ENCODE measurements at regions not wholly inside any gene's neighbourhood (a gene's known extent, or its start where the extent isn't known, plus 50 kb on each side); places are given as distances from the start of the nearest gene placed in this dataset.

GRCh38 chr20:7330850-7331249 is 563.4 kb downstream of the BMP2 start:
- TF ChIP-seq CTCF (IDR thresholded peaks at IDR 0.05) = no peak
- Mint-ChIP-seq H3K27ac (no peak overlapping the region), H3K9me3 (peaks cover 3% of the 10 kb centered on the region in 2 donors), H3K4me1 (no peaks in the 10 kb centered on the region), H3K36me3 (no peaks in the 10 kb centered on the region), H3K27me3 (ENCODE audit: low read depth in 2 of 2) (no peaks in the 10 kb centered on the region), H3K4me3 (no peak overlapping the region)
- DNase-seq (no peak), ATAC-seq (no peak)
- no peaks in the 10 kb centered on the region for H3K9me3 ChIP-seq (ENCODE audit: control insufficient read depth, insufficient read depth, low read length)
- intact Hi-C loops (cut with micrococcal nuclease) = no loop called here
- H3K4me1 ChIP-seq (ENCODE audit: control insufficient read depth, insufficient read depth, low read length) = no peaks in the 10 kb centered on the region
- no peaks in the 10 kb centered on the region for H3K36me3 ChIP-seq (ENCODE audit: control insufficient read depth, insufficient read depth, low read length)
- no peaks in the 10 kb centered on the region for H3K27me3 ChIP-seq (ENCODE audit: control insufficient read depth, insufficient read depth, low read length)
- WGBS (ENCODE audit: insufficient coverage) = 69% methylated on average over 4 of the region's 4 CpGs
- H3K27ac ChIP-seq (ENCODE audit: low read length) = no peak overlapping the region
- no peak overlapping the region for H3K4me3 ChIP-seq (ENCODE audit: low read length)

- DNase-seq = no peak
- Histone ChIP-seq H3K9me3 (ENCODE audit: control insufficient read depth, insufficient read depth, low read length) (no peaks in the 10 kb centered on the region), H3K27ac (ENCODE audit: low read length) (no peak overlapping the region), H3K36me3 (ENCODE audit: control insufficient read depth, insufficient read depth, low read length) (no peaks in the 10 kb centered on the region), H3K4me1 (ENCODE audit: control insufficient read depth, insufficient read depth, low read length) (no peaks in the 10 kb centered on the region), H3K27me3 (ENCODE audit: control insufficient read depth, insufficient read depth, low read length) (no peaks in the 10 kb centered on the region), H3K4me3 (ENCODE audit: low read length) (no peak overlapping the region)
- no peaks in the 10 kb centered on the region for H3K36me3 Mint-ChIP-seq
- H3K4me1 Mint-ChIP-seq = no peaks in the 10 kb centered on the region
- no peak overlapping the region for H3K27ac Mint-ChIP-seq
- 63% methylated on average over 1 of the region's 1 CpG for WGBS (ENCODE audit: insufficient coverage)
- no peaks in the 10 kb centered on the region for H3K27me3 Mint-ChIP-seq (ENCODE audit: low read depth in 2 of 2)
- intact Hi-C loops (cut with micrococcal nuclease) = no loop called here
- no peak overlapping the region for H3K4me3 Mint-ChIP-seq
- peaks cover 3% of the 10 kb centered on the region in 2 donors for H3K9me3 Mint-ChIP-seq
- no peak for TF ChIP-seq CTCF (IDR thresholded peaks at IDR 0.05)
- no peak for ATAC-seq
These were observed 564.7 kb downstream of the BMP2 start for GRCh38 chr20:7332169-7332568.

- no peak for TF ChIP-seq CTCF (IDR thresholded peaks at IDR 0.05)
- Histone ChIP-seq H3K27me3 (ENCODE audit: control insufficient read depth, insufficient read depth, low read length) (no peaks in the 10 kb centered on the region), H3K4me1 (ENCODE audit: control insufficient read depth, insufficient read depth, low read length) (no peaks in the 10 kb centered on the region), H3K4me3 (ENCODE audit: low read length) (no peak overlapping the region), H3K9me3 (ENCODE audit: control insufficient read depth, insufficient read depth, low read length) (no peaks in the 10 kb centered on the region), H3K27ac (ENCODE audit: low read length) (no peak overlapping the region), H3K36me3 (ENCODE audit: control insufficient read depth, insufficient read depth, low read length) (no peaks in the 10 kb centered on the region)
- no peak overlapping the region for H3K27ac Mint-ChIP-seq
- no peaks in the 10 kb centered on the region for H3K36me3 Mint-ChIP-seq
- H3K9me3 Mint-ChIP-seq = peaks cover 3 to 5% of the 10 kb centered on the region in 2 donors
- no peak overlapping the region for H3K4me3 Mint-ChIP-seq
- DNase-seq (no peak), ATAC-seq (no peak)
- 89% methylated on average over 3 of the region's 3 CpGs for WGBS (ENCODE audit: insufficient coverage)
- H3K27me3 Mint-ChIP-seq (ENCODE audit: low read depth in 2 of 2) = no peaks in the 10 kb centered on the region
- H3K4me1 Mint-ChIP-seq = no peaks in the 10 kb centered on the region
- intact Hi-C loops (cut with micrococcal nuclease) = no loop called here
These were observed 566.4 kb downstream of the BMP2 start for GRCh38 chr20:7333841-7334240.

- Histone ChIP-seq H3K4me3 (ENCODE audit: low read length) (no peak overlapping the region), H3K4me1 (ENCODE audit: control insufficient read depth, insufficient read depth, low read length) (no peaks in the 10 kb centered on the region), H3K9me3 (ENCODE audit: control insufficient read depth, insufficient read depth, low read length) (no peaks in the 10 kb centered on the region), H3K27ac (ENCODE audit: low read length) (no peak overlapping the region), H3K36me3 (ENCODE audit: control insufficient read depth, insufficient read depth, low read length) (no peaks in the 10 kb centered on the region), H3K27me3 (ENCODE audit: control insufficient read depth, insufficient read depth, low read length) (no peaks in the 10 kb centered on the region)
- WGBS (ENCODE audit: insufficient coverage) = 100% methylated on average over 2 of the region's 3 CpGs
- Mint-ChIP-seq H3K27me3 (ENCODE audit: low read depth in 2 of 2) (no peaks in the 10 kb centered on the region), H3K27ac (no peak overlapping the region), H3K4me3 (no peak overlapping the region), H3K4me1 (no peaks in the 10 kb centered on the region), H3K9me3 (peaks cover 10 to 12% of the 10 kb centered on the region in 2 donors), H3K36me3 (no peaks in the 10 kb centered on the region)
- no peak for TF ChIP-seq CTCF (IDR thresholded peaks at IDR 0.05)
- ATAC-seq = no peak
- intact Hi-C loops (cut with micrococcal nuclease) = no loop called here
- no peak for DNase-seq
These were observed 578.5 kb downstream of the BMP2 start for GRCh38 chr20:7346026-7346425.

All from natural killer cell (primary cell).